ENCODE measurements at regions not wholly inside any gene's neighbourhood (a gene's known extent, or its start where the extent isn't known, plus 50 kb on each side); places are given as distances from the start of the nearest gene placed in this dataset.

DNA sequence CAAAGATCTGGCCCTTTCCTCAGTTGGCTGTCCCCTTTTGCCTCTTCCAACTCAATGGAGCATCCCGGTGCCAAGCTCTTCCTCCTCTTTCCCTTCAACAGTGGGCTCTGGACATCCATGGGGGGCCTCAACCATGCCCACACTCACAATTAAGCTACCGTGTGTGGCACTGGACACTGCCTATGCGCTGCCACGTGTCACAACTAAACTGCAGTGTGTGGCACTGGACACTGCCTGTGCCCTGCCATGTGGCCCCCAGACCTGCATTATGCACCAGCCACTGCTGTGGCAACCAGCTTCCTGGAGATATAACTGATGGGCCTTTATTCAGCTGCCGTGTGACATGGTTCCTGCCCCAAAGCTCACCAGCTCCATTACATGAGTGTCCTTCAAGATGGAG lies 179.1 kb downstream of the KCNA5 start:
- Histone ChIP-seq H3K36me3 (ENCODE audit: control insufficient read depth, insufficient read depth, low read length) (no peaks in the 10 kb centered on the region), H3K27ac (ENCODE audit: low read depth, low read length) (no peak overlapping the region), H3K27me3 (ENCODE audit: control insufficient read depth, insufficient read depth, low read length) (no peaks in the 10 kb centered on the region), H3K4me3 (ENCODE audit: low read length) (no peak overlapping the region), H3K9ac (ENCODE audit: low read length) (no peak overlapping the region), H3K4me1 (ENCODE audit: control insufficient read depth, insufficient read depth, low read length) (no peaks in the 10 kb centered on the region)

DNA sequence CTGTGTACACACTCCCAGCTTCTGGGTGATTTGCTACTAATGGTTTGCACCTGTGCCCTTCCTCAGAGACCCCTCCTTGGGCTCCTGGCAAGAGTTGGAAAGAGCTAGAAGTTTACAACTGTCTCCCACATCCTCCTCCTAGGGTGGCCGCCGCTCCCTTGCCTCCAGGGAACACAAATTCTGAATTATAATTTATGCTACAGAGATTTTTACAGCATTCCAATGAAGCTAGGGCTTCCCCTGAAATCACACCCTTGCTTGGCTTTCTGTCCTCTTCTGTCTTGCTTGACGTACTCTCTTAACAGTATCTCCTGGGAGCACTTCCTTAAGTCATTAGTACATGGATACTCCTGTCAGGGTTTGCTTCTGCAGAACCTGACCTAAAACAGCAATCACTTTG lies 180.2 kb downstream of the KCNA5 start:
- Histone ChIP-seq H3K36me3 (ENCODE audit: control insufficient read depth, insufficient read depth, low read length) (no peaks in the 10 kb centered on the region), H3K9ac (ENCODE audit: low read length) (no peak overlapping the region), H3K27ac (ENCODE audit: low read depth, low read length) (no peak overlapping the region), H3K4me3 (ENCODE audit: low read length) (no peak overlapping the region), H3K4me1 (ENCODE audit: control insufficient read depth, insufficient read depth, low read length) (no peaks in the 10 kb centered on the region), H3K27me3 (ENCODE audit: control insufficient read depth, insufficient read depth, low read length) (no peaks in the 10 kb centered on the region)

DNA sequence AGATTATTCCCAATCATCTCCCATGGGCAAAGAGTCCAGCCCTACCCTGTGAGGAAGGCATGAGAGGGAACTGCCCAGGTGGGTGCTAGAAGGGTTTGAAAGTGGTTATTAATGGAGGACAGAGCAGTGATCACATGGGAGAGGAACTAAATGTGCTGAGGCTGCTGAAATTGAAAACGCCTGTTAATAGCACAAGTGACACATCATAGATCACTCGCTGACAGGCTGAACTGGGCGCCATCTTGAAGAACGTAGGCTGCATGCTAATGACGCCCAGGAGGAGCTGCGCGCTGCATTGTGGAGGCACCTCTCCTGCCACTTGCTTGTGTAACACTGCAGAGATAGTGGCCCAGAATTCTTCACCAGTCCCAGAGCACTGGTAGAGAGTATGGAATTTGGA lies 182.9 kb downstream of the KCNA5 start:
- H3K36me3 ChIP-seq (ENCODE audit: control insufficient read depth, insufficient read depth, low read length): no peaks in the 10 kb centered on the region
- no peak overlapping the region for H3K27ac ChIP-seq (ENCODE audit: low read depth, low read length)
- H3K4me3 ChIP-seq (ENCODE audit: low read length): no peak overlapping the region
- H3K4me1 ChIP-seq (ENCODE audit: control insufficient read depth, insufficient read depth, low read length): no peaks in the 10 kb centered on the region
- H3K9ac ChIP-seq (ENCODE audit: low read length): no peak overlapping the region
- no peaks in the 10 kb centered on the region for H3K27me3 ChIP-seq (ENCODE audit: control insufficient read depth, insufficient read depth, low read length)

DNA sequence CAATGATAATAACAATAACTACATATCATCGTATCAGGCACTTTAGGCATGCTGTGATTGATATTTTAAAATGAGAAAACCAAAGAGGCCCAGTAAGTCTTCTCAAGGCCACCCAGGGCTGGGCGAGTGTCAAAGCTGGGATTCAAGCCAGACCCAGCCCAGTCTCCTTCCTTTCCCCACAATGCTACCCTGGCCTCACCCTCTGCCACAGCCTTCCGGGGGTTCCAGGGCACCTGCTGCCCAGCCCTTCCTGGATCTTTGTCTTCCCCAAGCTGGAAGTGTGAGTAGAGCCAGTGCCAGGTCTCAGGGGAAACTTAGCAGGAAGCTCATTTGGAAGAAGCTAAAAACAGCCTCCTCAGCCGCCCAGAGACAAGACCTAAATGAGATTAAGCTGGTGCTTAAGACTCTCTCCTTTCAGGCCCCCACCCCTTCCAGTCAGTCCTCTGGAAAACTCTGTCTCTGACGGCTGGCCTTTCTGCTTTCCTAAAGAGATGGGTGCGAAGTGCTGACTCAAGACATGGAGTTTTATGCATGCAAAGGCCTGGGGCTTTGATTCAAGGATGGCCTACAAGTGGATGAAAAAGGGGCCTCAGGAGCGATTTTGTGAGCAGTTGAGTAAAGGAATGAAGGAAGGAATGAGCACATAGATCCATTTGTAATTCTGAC lies 184.2 kb downstream of the KCNA5 start:
- H3K4me3 ChIP-seq (ENCODE audit: low read length): no peak overlapping the region
- no peak overlapping the region for H3K9ac ChIP-seq (ENCODE audit: low read length)
- H3K27me3 ChIP-seq (ENCODE audit: control insufficient read depth, insufficient read depth, low read length): no peaks in the 10 kb centered on the region
- no peak overlapping the region for H3K27ac ChIP-seq (ENCODE audit: low read depth, low read length)
- no peaks in the 10 kb centered on the region for H3K4me1 ChIP-seq (ENCODE audit: control insufficient read depth, insufficient read depth, low read length)
- no peaks in the 10 kb centered on the region for H3K36me3 ChIP-seq (ENCODE audit: control insufficient read depth, insufficient read depth, low read length)

DNA sequence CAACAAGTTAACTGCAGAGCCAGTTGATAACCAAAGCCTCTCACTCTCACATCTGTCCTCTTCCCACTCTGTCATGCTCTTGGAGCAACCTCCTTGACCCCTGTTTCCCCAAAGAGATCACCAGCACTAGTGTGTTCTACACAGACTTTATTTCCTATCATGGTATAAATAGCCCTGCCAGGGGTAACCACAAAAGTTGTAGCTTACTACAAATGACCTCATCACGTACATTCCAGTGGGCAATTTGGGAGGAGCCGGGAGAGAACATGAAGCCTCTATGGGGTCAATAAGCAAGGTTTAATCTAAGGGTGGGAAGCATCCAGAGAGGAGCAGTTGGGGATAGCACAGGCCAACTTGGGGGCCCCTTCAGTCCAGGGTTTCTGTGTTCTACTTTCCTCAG lies 186.5 kb downstream of the KCNA5 start:
- Histone ChIP-seq H3K9ac (ENCODE audit: low read length) (no peak overlapping the region), H3K36me3 (ENCODE audit: control insufficient read depth, insufficient read depth, low read length) (no peaks in the 10 kb centered on the region), H3K27ac (ENCODE audit: low read depth, low read length) (no peak overlapping the region), H3K4me3 (ENCODE audit: low read length) (no peak overlapping the region), H3K4me1 (ENCODE audit: control insufficient read depth, insufficient read depth, low read length) (no peaks in the 10 kb centered on the region), H3K27me3 (ENCODE audit: control insufficient read depth, insufficient read depth, low read length) (no peaks in the 10 kb centered on the region)

DNA sequence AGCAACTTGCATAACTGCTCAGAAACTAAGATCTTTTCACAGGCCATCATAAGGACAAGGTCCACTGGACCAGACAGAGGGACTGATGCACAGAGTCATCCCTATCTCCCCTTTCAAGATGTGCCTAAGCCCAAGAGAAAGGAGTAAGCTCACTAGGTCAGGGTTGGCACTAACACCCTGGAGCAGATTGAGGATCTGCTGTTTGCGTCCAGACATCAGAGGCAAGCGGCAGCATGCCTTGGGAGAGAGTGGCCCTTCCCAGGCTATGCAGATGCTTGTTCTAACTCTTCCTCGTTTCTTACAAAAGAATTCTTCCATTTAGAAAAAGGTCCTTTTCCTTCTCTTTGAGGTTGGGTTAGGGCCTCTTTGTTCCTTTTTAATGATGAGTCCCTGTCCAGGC lies 187.2 kb downstream of the KCNA5 start:
- H3K4me3 ChIP-seq (ENCODE audit: low read length): no peak overlapping the region
- H3K9ac ChIP-seq (ENCODE audit: low read length): no peak overlapping the region
- no peaks in the 10 kb centered on the region for H3K4me1 ChIP-seq (ENCODE audit: control insufficient read depth, insufficient read depth, low read length)
- H3K27ac ChIP-seq (ENCODE audit: low read depth, low read length): no peak overlapping the region
- no peaks in the 10 kb centered on the region for H3K36me3 ChIP-seq (ENCODE audit: control insufficient read depth, insufficient read depth, low read length)
- H3K27me3 ChIP-seq (ENCODE audit: control insufficient read depth, insufficient read depth, low read length): no peaks in the 10 kb centered on the region

DNA sequence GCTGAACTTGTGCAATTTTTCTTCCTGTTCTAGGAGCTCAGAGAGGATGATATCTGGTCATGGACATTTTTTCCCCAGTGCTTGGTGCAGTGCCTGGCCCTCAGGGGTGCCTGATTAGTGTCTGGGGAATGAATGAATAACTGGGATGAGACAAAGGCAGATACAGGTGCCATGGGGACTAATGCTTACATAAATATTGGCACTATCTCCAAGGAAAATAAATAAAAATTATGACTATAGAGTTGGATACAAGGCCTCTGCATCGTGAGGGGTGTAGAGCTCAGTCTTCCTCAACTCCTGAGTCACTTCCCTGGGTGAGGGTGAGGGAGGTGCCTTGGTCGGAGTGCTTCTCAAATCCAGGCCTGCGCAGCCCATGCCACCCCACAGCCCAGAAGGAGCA lies 188.6 kb downstream of the KCNA5 start:
- Histone ChIP-seq H3K36me3 (ENCODE audit: control insufficient read depth, insufficient read depth, low read length) (no peaks in the 10 kb centered on the region), H3K4me3 (ENCODE audit: low read length) (no peak overlapping the region), H3K4me1 (ENCODE audit: control insufficient read depth, insufficient read depth, low read length) (no peaks in the 10 kb centered on the region), H3K27ac (ENCODE audit: low read depth, low read length) (no peak overlapping the region), H3K27me3 (ENCODE audit: control insufficient read depth, insufficient read depth, low read length) (no peaks in the 10 kb centered on the region), H3K9ac (ENCODE audit: low read length) (no peak overlapping the region)

DNA sequence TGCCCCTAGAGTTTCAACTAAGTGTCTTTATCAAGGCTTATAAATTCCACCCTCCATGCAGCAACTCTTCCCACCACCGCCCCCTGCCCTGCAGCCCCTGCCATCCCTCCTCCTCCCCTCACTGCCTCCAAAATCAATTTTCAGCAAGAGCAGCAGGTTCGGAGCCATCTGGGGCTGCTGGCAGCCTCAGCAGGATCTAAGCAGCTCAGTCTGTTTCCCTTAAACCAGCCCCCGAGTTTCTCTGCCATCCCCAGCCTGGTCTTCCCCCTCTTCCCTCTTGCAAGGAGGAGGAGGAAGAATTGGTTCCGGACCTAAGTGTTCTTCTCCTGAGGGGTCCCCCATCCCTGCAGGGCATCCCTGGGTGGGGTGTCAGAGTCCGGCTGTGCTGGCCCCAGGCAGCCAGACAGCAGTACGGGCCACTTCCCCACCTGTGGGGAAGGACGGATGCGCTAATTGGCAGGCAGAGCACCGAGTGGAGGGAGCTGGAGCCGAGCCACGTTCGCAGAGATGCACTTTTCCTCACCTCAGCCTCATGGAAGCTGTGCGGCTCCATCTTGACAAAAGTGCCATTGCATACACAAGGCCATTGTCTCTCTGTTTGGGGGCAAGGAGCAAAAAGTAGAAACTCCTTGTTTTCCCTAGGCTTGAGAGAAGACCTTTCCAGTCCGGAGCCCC lies 189.3 kb downstream of the KCNA5 start:
- Histone ChIP-seq H3K4me1 (ENCODE audit: control insufficient read depth, insufficient read depth, low read length) (no peaks in the 10 kb centered on the region), H3K36me3 (ENCODE audit: control insufficient read depth, insufficient read depth, low read length) (no peaks in the 10 kb centered on the region), H3K9ac (ENCODE audit: low read length) (no peak overlapping the region), H3K4me3 (ENCODE audit: low read length) (no peak overlapping the region), H3K27me3 (ENCODE audit: control insufficient read depth, insufficient read depth, low read length) (no peaks in the 10 kb centered on the region), H3K27ac (ENCODE audit: low read depth, low read length) (no peak overlapping the region)

DNA sequence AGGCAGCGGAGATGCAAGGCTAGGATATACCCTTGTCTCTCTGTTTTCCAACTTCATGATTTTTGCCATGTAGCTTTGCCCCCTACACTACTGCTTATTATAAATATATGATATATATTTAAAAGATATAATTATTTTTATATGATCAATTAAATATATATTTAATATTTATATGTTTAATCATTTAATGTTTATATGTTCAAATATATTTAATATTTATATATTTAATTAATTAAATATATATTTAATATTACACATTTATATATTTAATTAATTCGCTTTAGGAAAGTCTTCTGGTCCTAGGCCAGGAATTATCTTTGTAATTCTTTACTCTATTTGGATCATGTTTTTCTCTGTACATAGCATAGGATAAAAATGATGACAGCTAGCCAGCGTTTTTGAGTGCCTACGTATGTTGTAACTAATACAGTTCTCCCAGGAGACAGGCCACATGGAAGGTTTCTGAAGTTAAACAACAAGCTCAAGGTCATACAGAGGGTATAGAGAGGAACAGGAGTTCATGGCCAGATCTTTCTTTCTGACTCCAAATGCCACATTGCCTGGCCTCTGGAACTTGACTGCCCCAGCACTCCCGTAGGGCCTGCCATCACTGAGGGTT lies 192.5 kb downstream of the KCNA5 start:
- Histone ChIP-seq H3K27ac (ENCODE audit: low read depth, low read length) (no peak overlapping the region), H3K9ac (ENCODE audit: low read length) (no peak overlapping the region), H3K4me1 (ENCODE audit: control insufficient read depth, insufficient read depth, low read length) (no peaks in the 10 kb centered on the region), H3K36me3 (ENCODE audit: control insufficient read depth, insufficient read depth, low read length) (no peaks in the 10 kb centered on the region), H3K4me3 (ENCODE audit: low read length) (no peak overlapping the region), H3K27me3 (ENCODE audit: control insufficient read depth, insufficient read depth, low read length) (no peaks in the 10 kb centered on the region)

DNA sequence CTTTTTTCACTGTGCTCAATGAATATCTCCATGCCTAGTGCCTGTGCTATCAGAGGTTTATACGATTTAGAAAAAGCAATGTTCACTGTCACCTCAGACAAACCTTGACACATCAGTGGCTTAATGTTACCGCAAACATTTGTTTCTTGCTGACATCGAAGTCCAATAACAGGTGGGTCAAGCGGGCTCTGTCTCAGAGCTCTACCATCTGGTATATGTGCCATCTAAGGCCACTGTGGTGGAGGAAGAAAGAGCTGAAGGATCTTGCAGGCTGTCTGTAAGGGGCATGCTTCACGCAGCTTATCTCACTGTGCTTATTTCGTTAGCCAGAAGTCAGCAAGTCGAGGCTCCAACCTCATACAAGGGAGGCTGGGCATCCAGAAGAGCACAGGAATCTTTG lies 189.5 kb upstream of the NTF3 start:
- Histone ChIP-seq H3K4me3 (ENCODE audit: low read length) (no peak overlapping the region), H3K36me3 (ENCODE audit: control insufficient read depth, insufficient read depth, low read length) (no peaks in the 10 kb centered on the region), H3K27ac (ENCODE audit: low read depth, low read length) (no peak overlapping the region), H3K9ac (ENCODE audit: low read length) (no peak overlapping the region), H3K27me3 (ENCODE audit: control insufficient read depth, insufficient read depth, low read length) (no peaks in the 10 kb centered on the region), H3K4me1 (ENCODE audit: control insufficient read depth, insufficient read depth, low read length) (no peaks in the 10 kb centered on the region)

DNA sequence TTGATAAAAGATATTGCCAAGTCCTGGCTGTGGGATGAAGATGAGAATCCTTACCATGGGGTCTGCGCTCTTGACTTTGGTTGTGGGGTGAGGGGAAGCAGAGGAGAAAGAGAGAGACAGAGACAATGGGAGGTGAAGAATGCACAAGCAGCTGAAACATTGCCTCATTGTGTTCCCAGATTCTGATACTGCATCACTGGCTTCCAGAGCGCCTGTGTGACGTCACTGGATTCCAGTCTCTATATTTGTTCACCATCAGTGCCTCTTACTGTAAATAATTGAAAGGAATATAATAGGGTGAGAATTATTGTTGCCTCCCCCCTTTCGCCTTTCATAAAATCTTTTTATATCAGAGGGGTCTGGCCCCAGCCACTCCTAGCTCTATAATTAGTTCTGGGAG lies 188.9 kb upstream of the NTF3 start:
- no peak overlapping the region for H3K27ac ChIP-seq (ENCODE audit: low read depth, low read length)

DNA sequence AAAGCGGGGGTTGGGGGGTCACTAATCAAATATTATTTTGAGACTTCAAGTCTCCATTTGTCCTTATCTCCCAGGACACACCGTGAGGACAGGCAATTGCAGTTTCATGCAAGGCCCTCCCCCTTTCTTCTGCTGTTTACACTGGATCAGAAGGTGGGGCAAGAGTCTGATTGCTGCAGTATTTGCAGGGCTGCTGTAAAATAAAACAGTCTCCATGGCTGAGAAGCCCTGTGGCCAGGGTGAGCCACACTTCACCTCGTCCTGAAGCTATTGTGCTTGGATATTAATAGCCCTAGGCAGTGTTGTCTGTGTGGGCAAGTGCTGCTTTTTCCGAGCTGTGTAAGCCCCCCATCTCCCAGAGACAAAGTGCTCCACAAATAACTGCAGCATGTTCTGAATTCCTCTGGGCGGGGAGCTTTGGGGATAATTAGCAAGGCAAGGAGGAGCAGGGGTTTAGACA lies 187.4 kb upstream of the NTF3 start:
- no peaks in the 10 kb centered on the region for H3K4me1 ChIP-seq (ENCODE audit: control insufficient read depth, insufficient read depth, low read length)
- no peaks in the 10 kb centered on the region for H3K36me3 ChIP-seq (ENCODE audit: control insufficient read depth, insufficient read depth, low read length)
- H3K27me3 ChIP-seq (ENCODE audit: control insufficient read depth, insufficient read depth, low read length): no peaks in the 10 kb centered on the region
- H3K4me3 ChIP-seq (ENCODE audit: low read length): no peak overlapping the region
- no peak overlapping the region for H3K27ac ChIP-seq (ENCODE audit: low read depth, low read length)
- no peak overlapping the region for H3K9ac ChIP-seq (ENCODE audit: low read length)

More for the DNA sequence above, 188.9 kb upstream of the NTF3 start:
- Histone ChIP-seq H3K27me3 (ENCODE audit: control insufficient read depth, insufficient read depth, low read length) (no peaks in the 10 kb centered on the region), H3K4me3 (ENCODE audit: low read length) (no peak overlapping the region), H3K9ac (ENCODE audit: low read length) (no peak overlapping the region), H3K36me3 (ENCODE audit: control insufficient read depth, insufficient read depth, low read length) (no peaks in the 10 kb centered on the region), H3K4me1 (ENCODE audit: control insufficient read depth, insufficient read depth, low read length) (no peaks in the 10 kb centered on the region)

DNA sequence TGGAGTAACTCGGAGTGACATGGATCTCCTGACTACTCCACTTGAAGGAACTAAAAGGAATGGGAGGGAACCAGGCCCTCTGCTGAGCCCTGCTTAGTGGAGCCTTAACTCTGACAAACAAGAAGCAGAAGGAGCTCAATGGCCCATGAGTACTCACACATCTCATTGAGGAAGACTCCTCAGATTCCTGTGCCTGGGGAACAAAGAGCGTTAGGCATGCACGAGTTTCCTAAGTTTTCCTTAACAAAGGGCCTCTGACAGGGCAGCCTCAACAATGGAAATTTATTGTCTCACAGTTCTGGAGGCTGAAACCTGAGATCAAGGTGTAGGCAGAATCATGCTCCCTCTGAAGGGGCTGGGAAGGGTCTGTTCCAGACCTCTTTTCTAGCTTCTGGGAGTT lies 185.7 kb upstream of the NTF3 start:
- H3K9ac ChIP-seq (ENCODE audit: low read length): no peak overlapping the region
- H3K4me3 ChIP-seq (ENCODE audit: low read length): no peak overlapping the region
- H3K4me1 ChIP-seq (ENCODE audit: control insufficient read depth, insufficient read depth, low read length): no peaks in the 10 kb centered on the region
- no peak overlapping the region for H3K27ac ChIP-seq (ENCODE audit: low read depth, low read length)
- H3K27me3 ChIP-seq (ENCODE audit: control insufficient read depth, insufficient read depth, low read length): no peaks in the 10 kb centered on the region
- H3K36me3 ChIP-seq (ENCODE audit: control insufficient read depth, insufficient read depth, low read length): no peaks in the 10 kb centered on the region

Data from rectal smooth muscle tissue (tissue), 1 donor.